Colonic mucosa (tissue), 4 donors: ENCODE measurements at regions not wholly inside any gene's neighbourhood (a gene's known extent, or its start where the extent isn't known, plus 50 kb on each side); places are given as distances from the start of the nearest gene placed in this dataset.

Source experiments
- DNase-seq: peaks from one replicate; pipeline ENCODE4 v3.0.0-alpha.2; 2020
- H3K27ac ChIP-seq: fragments of 200-600 bp; one replicate; pipeline ENCODE4 v1.8.0; 2021
- H3K27me3 ChIP-seq: fragments of 200-600 bp; one replicate; pipeline ENCODE4 v1.8.0; 2021
- H3K36me3 ChIP-seq: fragments of 200-600 bp; one replicate; pipeline ENCODE4 v1.8.0; 2021
- H3K4me1 ChIP-seq: fragments of 200-600 bp; one replicate; pipeline ENCODE4 v1.8.0; 2021; ENCODE audit warnings: mild to moderate bottlenecking
- H3K4me3 ChIP-seq: fragments of 200-600 bp; one replicate; pipeline ENCODE4 v1.8.0; 2021
- H3K9ac ChIP-seq, 2 donors: one replicate each; pipeline ENCODE4 v1.7.0; 2013; ENCODE audit warnings: control low read depth in 2 of 2, low read depth in 2 of 2, low read length in 2 of 2
- H3K9me3 ChIP-seq: fragments of 200-600 bp; one replicate; pipeline ENCODE4 v1.8.0; 2021
- CTCF ChIP-seq: fragments of 200-600 bp; IDR thresholded peaks from one replicate; pipeline ENCODE4 v1.8.0; 2022; ENCODE audit warnings: antibody characterized with exemption, mild to moderate bottlenecking
- intact Hi-C: fragments of 100-400 bp; cut with DNase I; formaldehyde crosslinking; loops from one replicate; pipeline ENCODE4 v1.14.1; 2022
- donor health status: healthy.
- donor health status: DM: no; HTN: no; CAD: no.
- donor health status: DM: no; HTN: no; CAD: no.

- H3K27me3 ChIP-seq: no peaks in the 10 kb centered on the region
- no peak for TF ChIP-seq CTCF
- H3K36me3 ChIP-seq: no peaks in the 10 kb centered on the region
- no peak for DNase-seq
- intact Hi-C loops: no loop called here
- H3K4me3 ChIP-seq: no peak overlapping the region
- H3K4me1 ChIP-seq: no peaks in the 10 kb centered on the region
- H3K9me3 ChIP-seq: no peaks in the 10 kb centered on the region
- H3K27ac ChIP-seq: no peak overlapping the region
- H3K9ac ChIP-seq: no peak overlapping the region
Observed at GRCh38 chr5:91477408-91477807, 94.3 kb upstream of the ARRDC3 start.

- Histone ChIP-seq H3K4me1 (no peaks in the 10 kb centered on the region), H3K4me3 (no peak overlapping the region)
Observed at GRCh38 chr5:91474201-91474600, 91.1 kb upstream of the ARRDC3 start.

GRCh38 chr5:91472631-91473030 lies 89.5 kb upstream of the ARRDC3 start:
- no peak for DNase-seq

More at GRCh38 chr5:91474201-91474600, 91.1 kb upstream of the ARRDC3 start:
- TF ChIP-seq CTCF: no peak
- Histone ChIP-seq H3K9ac (no peak overlapping the region), H3K9me3 (no peaks in the 10 kb centered on the region), H3K36me3 (no peaks in the 10 kb centered on the region), H3K27ac (no peak overlapping the region), H3K27me3 (no peaks in the 10 kb centered on the region)
- intact Hi-C loops: no loop called here
- no peak for DNase-seq

GRCh38 chr5:91469517-91470165 lies 86.5 kb upstream of the ARRDC3 start:
- Histone ChIP-seq H3K36me3 (no peaks in the 10 kb centered on the region), H3K9me3 (no peaks in the 10 kb centered on the region), H3K9ac (no peak overlapping the region), H3K4me1 (no peaks in the 10 kb centered on the region), H3K27ac (no peak overlapping the region), H3K27me3 (no peaks in the 10 kb centered on the region), H3K4me3 (no peak overlapping the region)
- intact Hi-C loops: no loop called here
- no peak for DNase-seq
- no peak for TF ChIP-seq CTCF

More at GRCh38 chr5:91472631-91473030, 89.5 kb upstream of the ARRDC3 start:
- Histone ChIP-seq H3K4me1 (no peaks in the 10 kb centered on the region), H3K4me3 (no peak overlapping the region), H3K36me3 (no peaks in the 10 kb centered on the region), H3K27ac (no peak overlapping the region), H3K9ac (no peak overlapping the region), H3K9me3 (no peaks in the 10 kb centered on the region), H3K27me3 (no peaks in the 10 kb centered on the region)
- no peak for TF ChIP-seq CTCF
- intact Hi-C loops: no loop called here

GRCh38 chr5:91468651-91469422 lies 85.7 kb upstream of the ARRDC3 start:
- DNase-seq: no peak
- no peaks in the 10 kb centered on the region for H3K4me1 ChIP-seq
- no peaks in the 10 kb centered on the region for H3K27me3 ChIP-seq
- H3K9ac ChIP-seq: no peak overlapping the region
- no peak for TF ChIP-seq CTCF
- H3K36me3 ChIP-seq: no peaks in the 10 kb centered on the region
- H3K4me3 ChIP-seq: no peak overlapping the region
- H3K9me3 ChIP-seq: no peaks in the 10 kb centered on the region
- H3K27ac ChIP-seq: no peak overlapping the region
- intact Hi-C loops: no loop called here
